Heart left ventricle (tissue), 16 donors: ENCODE measurements at regions not wholly inside any gene's neighbourhood (a gene's known extent, or its start where the extent isn't known, plus 50 kb on each side); places are given as distances from the start of the nearest gene placed in this dataset.

Experiments used
- ATAC-seq, 4 donors: fragments of 200-7000 bp; cut with Tn5 transposase; one replicate each; pipeline ENCODE4 v1.9.1; 2020 to 2022; ENCODE audit warnings: moderate library complexity in 4 of 4, mild to moderate bottlenecking in 3 of 4, moderate number of reproducible peaks in 1 of 4
- DNase-seq, 5 donors: peaks; one replicate each; pipeline ENCODE4 v3.0.0-alpha.2; 2020
- H3K27ac ChIP-seq, 12 donors: fragments of 200-600 bp; sonication (generic) in 4 of 12; one replicate each; pipeline versions ENCODE4 v1.5.0 to v1.8.0; 2016 to 2022; ENCODE audit warnings: mild to moderate bottlenecking in 2 of 12
- H3K27me3 ChIP-seq, 9 donors: fragments of 200-600 bp; sonication (generic) in 2 of 9; one replicate each; pipeline versions ENCODE4 v1.5.1 to v1.8.0; 2016 to 2022; ENCODE audit warnings: mild to moderate bottlenecking in 3 of 9
- H3K36me3 ChIP-seq, 9 donors: fragments of 200-600 bp; sonication (generic) in 2 of 9; one replicate each; pipeline versions ENCODE4 v1.5.0 to v1.8.0; 2018 to 2022; ENCODE audit warnings: mild to moderate bottlenecking in 2 of 9
- H3K4me1 ChIP-seq, 12 donors: fragments of 200-600 bp; sonication (generic) in 4 of 12; one replicate each; pipeline versions ENCODE4 v1.5.0 to v1.8.0; 2016 to 2022; ENCODE audit warnings: mild to moderate bottlenecking in 3 of 12
- H3K4me3 ChIP-seq, 12 donors: fragments of 200-600 bp; sonication (generic) in 4 of 12; one replicate each; pipeline versions ENCODE4 v1.5.0 to v1.8.0; 2017 to 2022; ENCODE audit warnings: mild to moderate bottlenecking in 9 of 12, moderate library complexity in 4 of 12
- H3K9me3 ChIP-seq, 12 donors: fragments of 200-600 bp; sonication (generic) in 4 of 12; one replicate each; pipeline versions ENCODE4 v1.5.0 to v1.8.0; 2016 to 2022; ENCODE audit warnings: mild to moderate bottlenecking in 1 of 12
- CTCF ChIP-seq, 12 donors: fragments of 200-600 bp; sonication (generic) in 4 of 12; IDR thresholded peaks; one replicate each; pipeline versions ENCODE4 v1.5.0 to v1.8.0; 2018 to 2022; ENCODE audit warnings: antibody characterized with exemption in 12 of 12, mild to moderate bottlenecking in 5 of 12
- POLR2A ChIP-seq, 2 donors: fragments of 450-650 bp; IDR thresholded peaks; one replicate each; pipeline ENCODE4 v1.6.1; 2017; ENCODE audit warnings: antibody characterized with exemption in 2 of 2, mild to moderate bottlenecking in 2 of 2, moderate library complexity in 2 of 2
- WGBS, 4 donors: extraction: QIAGEN DNeasy Blood & Tissue Kit in 2 of 4; methylation state at CpG; one replicate each; pipeline versions ENCODE4 v1.1.5 to v1.1.7; 2013 to 2018; 5-methylcytosine and 5-hydroxymethylcytosine counted together
- intact Hi-C, 10 donors: fragments of 100-400 bp; cut with DNase I; formaldehyde crosslinking; loops; one replicate each; pipeline versions ENCODE4 v1.11.1 to v1.14.2; 2022
- donor health status: ischemic (EF 13 %, LVEDD 7.1; RV severe dilation, severe dysfunction).
- donor health status: healthy with polysubstance abuse.
- donor health status: DM: no; HTN: yes; CAD: no.
- donor health status: DM: no; HTN: no; CAD: no.
- donor health status: ischemic (EF 25% LVEDD 6.9; RV normal size, moderate dysfunction).
- donor health status: ischemic (EF 25% LVEDD 5.7; RV mildly dilated, moderate dysfunction).
- donor health status: healthy.
- donor health status: DM: yes; HTN: yes; CAD: no.
- donor health status: ischemic (EF 35%, LVEDD 5.7; RV mildly dilated, moderate dysfunction).
- donor health status: nonischemic (EF 11% LVEDD 7.7; RV severe dilation, severe dysfunction).
- donor health status: DM: yes; HTN: yes; CAD: no.
- donor health status: PGD.
- donor health status: ischemic (EF 29% LVEDD 5.4; RV normal size, mild dysfunction).
- donor health status: nonischemic (EF 23%, LVEDD 6.1; RV moderate dilation, normal function).

GRCh38 chr10:85448716-85449115 is 917.9 kb downstream of the GRID1 start:
- WGBS, 4 donors, result 64 to 81% (median 72%) methylated on average over 5 of the region's 5 CpGs
- Histone ChIP-seq H3K36me3 (no peaks in the 10 kb centered on the region), H3K27ac (no peak overlapping the region), H3K27me3 (no peaks in the 10 kb centered on the region), H3K4me1 (no peaks in the 10 kb centered on the region), H3K9me3 (no peaks in the 10 kb centered on the region), H3K4me3 (no peak overlapping the region)
- no peak for ATAC-seq
- intact Hi-C loops, result no loop called here
- no peak for DNase-seq
- TF ChIP-seq POLR2A (IDR thresholded peaks at IDR 0.05) (no peak), CTCF (IDR thresholded peaks at IDR 0.05) (no peak)

- no peaks in the 10 kb centered on the region for H3K27me3 ChIP-seq
- DNase-seq (no peak), ATAC-seq (no peak)
- no peak overlapping the region for H3K4me3 ChIP-seq
- intact Hi-C loops, result no loop called here
- 86 to 91% (median 89%) methylated on average over 1 of the region's 1 CpG for WGBS, 4 donors
- no peaks in the 10 kb centered on the region for H3K4me1 ChIP-seq
- no peaks in the 10 kb centered on the region for H3K9me3 ChIP-seq
- H3K27ac ChIP-seq, result no peak overlapping the region
- no peaks in the 10 kb centered on the region for H3K36me3 ChIP-seq
- TF ChIP-seq POLR2A (IDR thresholded peaks at IDR 0.05) (no peak), CTCF (IDR thresholded peaks at IDR 0.05) (no peak)
These were observed 912.2 kb downstream of the GRID1 start for GRCh38 chr10:85454386-85454785.

- TF ChIP-seq POLR2A (IDR thresholded peaks at IDR 0.05), result no peak
- no peak for TF ChIP-seq CTCF (IDR thresholded peaks at IDR 0.05)
- Histone ChIP-seq H3K36me3 (no peaks in the 10 kb centered on the region), H3K27ac (no peak overlapping the region), H3K4me1 (no peaks in the 10 kb centered on the region), H3K27me3 (no peaks in the 10 kb centered on the region), H3K9me3 (no peaks in the 10 kb centered on the region), H3K4me3 (no peak overlapping the region)
- DNase-seq, result no peak
- ATAC-seq, result no peak
- 21 to 26% (median 24%) methylated on average over 2 of the region's 2 CpGs for WGBS, 4 donors
- intact Hi-C loops, result no loop called here
These were observed 909.4 kb downstream of the GRID1 start for GRCh38 chr10:85457191-85457590.

- Histone ChIP-seq H3K36me3 (no peaks in the 10 kb centered on the region), H3K27ac (no peak overlapping the region), H3K4me3 (no peak overlapping the region), H3K9me3 (no peaks in the 10 kb centered on the region), H3K27me3 (no peaks in the 10 kb centered on the region), H3K4me1 (no peaks in the 10 kb centered on the region)
- DNase-seq, result no peak
- TF ChIP-seq CTCF (IDR thresholded peaks at IDR 0.05) (no peak), POLR2A (IDR thresholded peaks at IDR 0.05) (no peak)
- ATAC-seq, result no peak
- intact Hi-C loops, result no loop called here
- WGBS, 4 donors, result 63 to 71% (median 65%) methylated on average over 2 to 3 of the region's 3 CpGs
These were observed 908.3 kb downstream of the GRID1 start for GRCh38 chr10:85458324-85458723.
